G401 (cell line): ENCODE measurements at regions not wholly inside any gene's neighbourhood (a gene's known extent, or its start where the extent isn't known, plus 50 kb on each side); places are given as distances from the start of the nearest gene placed in this dataset.

ENCODE experiments used
- DNase-seq: peaks from one replicate; pipeline ENCODE4 v3.0.0-alpha.2; 2015; ENCODE audit warnings: low spot score
- in situ Hi-C: cut with HindIII; loops from 2 replicates; pipeline ENCODE4 v1.10.0; 2016; ENCODE audit warnings: low sequenced_read_pairs, mixed read lengths

DNA sequence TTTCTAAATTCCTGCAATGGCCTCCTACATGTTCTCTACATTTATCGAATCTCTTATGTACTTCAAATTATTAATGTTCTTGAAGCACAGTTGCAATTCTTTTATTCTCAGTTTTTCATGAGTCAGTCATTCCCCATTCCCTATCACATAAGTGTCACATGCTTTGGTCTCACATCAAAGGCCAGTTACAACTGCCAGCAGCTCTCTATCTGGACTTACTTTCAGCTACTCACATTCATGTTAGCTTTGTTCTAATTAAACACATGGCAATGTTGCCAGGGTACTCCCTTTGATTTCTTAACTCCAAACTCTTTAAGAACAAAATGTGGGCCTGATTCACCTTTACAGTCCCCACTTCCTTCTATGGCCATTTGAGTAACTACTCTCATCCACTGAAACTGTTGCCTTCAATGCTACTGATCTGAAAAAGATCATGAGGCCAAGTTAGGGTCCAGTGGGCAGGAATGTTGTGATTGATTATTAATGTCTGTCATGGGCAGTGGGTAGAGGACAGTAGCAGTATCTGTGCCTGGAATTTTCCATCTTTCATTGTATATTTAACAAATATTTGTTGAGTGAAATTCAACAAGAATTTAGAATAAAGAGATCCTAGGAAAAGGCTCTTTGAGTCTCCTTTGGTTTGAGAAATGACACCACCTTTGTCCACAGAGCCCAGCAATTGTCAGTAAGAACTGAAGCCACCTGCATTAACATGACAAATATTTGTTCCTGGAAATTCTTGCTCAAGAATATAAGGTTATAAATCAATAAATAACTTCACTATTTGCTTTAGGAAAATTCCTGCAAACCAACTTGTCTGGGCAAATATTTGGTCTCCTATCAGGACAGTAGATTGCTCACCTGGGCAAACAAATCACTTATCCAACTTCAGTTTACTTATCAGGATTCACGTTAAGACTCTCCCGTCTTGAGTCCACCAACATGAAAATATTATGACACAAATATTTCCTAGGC lies 153.6 kb upstream of the SAMSN1 start:
- DNase-seq, result no peak
- in situ Hi-C loops, result no loop called here

DNA sequence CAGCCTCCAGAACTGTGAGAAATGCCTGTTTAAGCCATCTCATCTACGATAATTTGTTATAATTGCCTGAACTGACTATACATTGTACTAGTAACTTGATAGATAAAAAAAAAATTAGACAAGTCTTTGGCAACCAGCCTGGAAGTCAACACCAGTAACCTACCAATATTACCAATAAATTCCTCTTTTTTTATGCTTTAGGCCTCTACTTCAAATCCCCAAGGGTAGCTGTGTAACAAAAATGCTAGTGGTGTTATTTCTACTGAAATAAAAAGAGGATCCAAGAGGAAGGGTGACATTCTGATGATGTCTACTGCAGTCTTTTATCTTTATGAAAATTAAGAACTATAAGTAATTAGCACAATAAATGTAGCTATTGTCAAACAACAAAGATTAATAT lies 151.7 kb upstream of the SAMSN1 start:
- in situ Hi-C loops, result no loop called here
- DNase-seq, result no peak

DNA sequence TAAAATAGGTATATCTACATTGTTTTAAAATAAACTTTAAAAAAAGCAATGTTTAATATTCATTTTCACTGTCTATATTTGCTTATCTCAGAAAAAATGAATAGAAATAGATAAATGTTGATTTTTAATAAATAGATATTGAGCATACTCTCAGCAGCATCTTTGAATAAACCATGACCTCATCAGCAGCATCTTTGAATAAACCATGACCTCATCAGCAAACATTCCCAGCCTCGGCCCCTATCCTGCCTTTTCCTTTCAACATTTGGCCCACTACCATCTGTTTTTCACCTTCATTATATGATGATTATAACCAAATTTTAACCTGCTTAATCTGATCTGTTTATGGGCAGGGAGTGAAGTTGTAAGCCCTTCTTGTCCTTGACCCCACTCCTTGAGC lies 148.7 kb upstream of the SAMSN1 start:
- in situ Hi-C loops, result no loop called here
- DNase-seq, result no peak

DNA sequence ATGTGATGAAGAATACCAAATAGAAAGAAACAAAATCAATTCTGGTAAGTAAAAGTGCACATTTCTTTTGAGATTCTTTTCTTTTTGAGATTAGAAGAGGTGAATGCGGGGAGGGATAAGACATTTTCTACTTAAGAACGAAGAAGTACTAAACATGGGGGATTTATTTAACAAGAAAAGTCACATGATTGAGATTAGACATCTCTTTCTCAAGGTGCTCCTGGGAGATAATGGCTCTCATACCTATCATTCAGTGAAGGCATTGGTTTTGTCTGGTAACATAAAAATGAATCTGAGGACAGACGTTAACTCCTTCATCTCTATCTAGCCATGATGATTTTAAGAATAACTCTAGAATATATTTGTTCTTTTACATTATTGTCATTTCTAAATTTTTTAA lies 147.9 kb upstream of the SAMSN1 start:
- no peak for DNase-seq
- in situ Hi-C loops, result no loop called here

DNA sequence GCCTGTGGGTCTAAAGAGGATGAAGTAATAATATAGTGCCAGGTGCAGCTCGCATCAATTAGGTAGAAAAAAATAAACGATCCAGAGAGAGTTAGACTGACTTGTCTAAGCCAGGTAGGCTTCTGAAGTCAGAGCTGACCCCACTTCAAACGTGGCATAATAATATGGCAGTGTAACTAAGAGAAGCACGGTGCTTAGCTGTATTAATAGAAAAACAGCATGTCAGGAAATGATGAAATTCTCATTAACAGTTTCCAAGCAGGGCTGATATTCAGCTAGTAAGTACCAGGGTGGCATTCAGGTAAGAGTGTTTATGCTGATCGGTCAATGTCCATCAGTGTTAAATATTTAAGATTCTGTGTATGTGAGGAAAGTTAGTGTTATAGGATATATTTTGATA lies 145.8 kb upstream of the SAMSN1 start:
- in situ Hi-C loops, result no loop called here
- DNase-seq, result no peak

DNA sequence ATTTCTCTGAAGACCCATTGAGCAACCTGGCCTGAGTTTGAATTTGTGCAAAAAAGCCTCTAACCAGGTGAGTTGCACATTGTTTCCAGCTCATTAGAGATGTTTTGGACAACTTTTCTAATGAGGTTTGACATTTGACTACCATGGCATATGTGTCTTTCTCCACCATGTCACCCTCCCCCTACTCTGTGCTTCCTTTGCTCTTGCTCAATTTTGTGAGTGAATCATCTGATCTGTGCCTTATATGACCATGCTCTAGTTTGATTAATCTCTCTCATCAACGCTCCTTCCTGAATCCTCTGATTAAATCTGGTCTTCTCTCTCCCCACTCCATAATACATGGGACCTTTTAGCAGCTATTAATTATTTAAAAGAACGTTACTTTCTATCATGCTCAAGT lies 144.8 kb upstream of the SAMSN1 start:
- in situ Hi-C loops, result no loop called here

DNA sequence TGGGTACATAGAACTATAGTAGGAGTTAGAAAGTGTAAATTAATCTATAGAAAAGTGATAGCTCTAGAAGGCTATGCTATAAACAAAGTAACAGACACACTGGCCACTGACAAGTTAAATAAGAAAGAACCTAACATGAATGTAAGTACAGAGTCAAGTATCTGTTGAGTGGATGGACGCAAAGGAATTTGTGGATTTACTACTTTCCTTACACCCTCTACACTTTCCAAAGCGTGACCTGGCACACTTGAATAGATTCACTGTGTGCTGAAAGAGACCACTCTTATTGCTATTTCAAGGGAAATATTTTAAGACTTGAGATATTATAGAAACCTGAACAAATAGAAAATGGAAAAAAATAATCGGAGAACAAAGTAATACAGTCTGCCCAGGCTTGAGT lies 142.8 kb upstream of the SAMSN1 start:
- no peak for DNase-seq
- in situ Hi-C loops, result no loop called here

More for the DNA sequence above, 144.8 kb upstream of the SAMSN1 start:
- no peak for DNase-seq

DNA sequence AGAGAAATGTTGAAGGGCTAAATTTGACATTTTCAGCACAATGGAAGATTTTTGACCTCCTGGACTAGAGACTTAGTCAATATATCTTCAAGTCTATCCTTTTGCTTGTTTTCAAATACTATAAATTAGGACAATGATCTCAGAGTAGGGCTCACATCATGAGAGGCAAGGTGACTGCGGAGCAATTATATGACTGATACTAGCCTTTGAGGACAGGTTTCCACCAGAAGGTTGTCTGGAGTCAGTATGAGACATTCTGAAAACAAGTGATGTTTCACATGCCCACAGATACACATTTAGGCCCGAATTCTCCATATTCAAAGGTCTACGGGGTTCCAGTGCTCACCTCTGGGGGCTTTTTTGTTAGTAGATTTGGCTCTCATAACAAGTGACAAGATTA lies 142.3 kb upstream of the SAMSN1 start:
- DNase-seq, result no peak
- in situ Hi-C loops, result no loop called here

DNA sequence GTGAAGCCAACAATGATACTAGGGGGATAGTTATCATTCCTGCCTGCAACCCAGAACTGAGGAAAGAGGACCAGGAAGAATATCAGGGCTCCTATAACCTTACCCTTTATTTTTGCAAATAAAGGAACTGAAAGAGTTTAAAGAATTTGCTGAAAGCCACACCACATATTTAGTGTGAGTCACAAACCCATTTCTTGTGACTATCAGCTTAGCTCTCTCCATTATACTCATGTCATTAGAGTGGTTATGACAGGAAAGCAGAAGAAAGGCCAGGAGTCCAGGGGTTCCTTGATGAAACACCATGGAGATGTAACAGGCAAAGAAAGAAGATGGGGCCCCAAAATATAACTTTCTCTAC lies 141.1 kb upstream of the SAMSN1 start:
- no peak for DNase-seq
- in situ Hi-C loops, result no loop called here

- in situ Hi-C loops, result no loop called here
- DNase-seq, result no peak
These were observed 140.6 kb upstream of the SAMSN1 start for GRCh38 chr21:14686466-14687267.

DNA sequence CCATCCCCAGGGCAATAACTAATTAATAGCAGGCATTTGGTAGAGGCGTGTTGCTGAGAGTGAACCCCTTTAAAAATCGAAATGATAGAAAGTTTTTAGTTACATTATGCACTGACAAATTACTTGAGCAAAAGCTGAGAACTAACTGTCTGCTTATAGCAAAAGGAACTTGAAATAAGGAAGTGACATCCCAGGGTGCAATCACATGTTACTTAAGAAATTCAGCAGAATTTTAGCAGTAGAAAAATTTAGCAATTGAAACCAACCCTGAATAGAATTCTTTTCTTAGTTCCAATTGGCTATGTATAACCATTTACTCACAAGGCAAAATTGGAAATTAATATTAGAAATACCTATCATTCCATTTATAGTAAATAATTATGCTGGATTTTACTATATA lies 139.5 kb upstream of the SAMSN1 start:
- DNase-seq, result no peak
- in situ Hi-C loops, result no loop called here

- in situ Hi-C loops, result no loop called here
These were observed 138.0 kb upstream of the SAMSN1 start for GRCh38 chr21:14684071-14684470.

GRCh38 chr21:14683063-14683462 lies 136.9 kb upstream of the SAMSN1 start:
- DNase-seq, result no peak
- in situ Hi-C loops, result no loop called here

More at GRCh38 chr21:14684071-14684470, 138.0 kb upstream of the SAMSN1 start:
- no peak for DNase-seq

- no peak for DNase-seq
- in situ Hi-C loops, result no loop called here
These were observed 133.0 kb upstream of the SAMSN1 start for GRCh38 chr21:14678973-14679574.

- in situ Hi-C loops, result no loop called here
These were observed 131.6 kb upstream of the SAMSN1 start for GRCh38 chr21:14677639-14678179.

GRCh38 chr21:14677013-14677412 lies 130.9 kb upstream of the SAMSN1 start:
- DNase-seq, result no peak

More at GRCh38 chr21:14677639-14678179, 131.6 kb upstream of the SAMSN1 start:
- no peak for DNase-seq

DNA sequence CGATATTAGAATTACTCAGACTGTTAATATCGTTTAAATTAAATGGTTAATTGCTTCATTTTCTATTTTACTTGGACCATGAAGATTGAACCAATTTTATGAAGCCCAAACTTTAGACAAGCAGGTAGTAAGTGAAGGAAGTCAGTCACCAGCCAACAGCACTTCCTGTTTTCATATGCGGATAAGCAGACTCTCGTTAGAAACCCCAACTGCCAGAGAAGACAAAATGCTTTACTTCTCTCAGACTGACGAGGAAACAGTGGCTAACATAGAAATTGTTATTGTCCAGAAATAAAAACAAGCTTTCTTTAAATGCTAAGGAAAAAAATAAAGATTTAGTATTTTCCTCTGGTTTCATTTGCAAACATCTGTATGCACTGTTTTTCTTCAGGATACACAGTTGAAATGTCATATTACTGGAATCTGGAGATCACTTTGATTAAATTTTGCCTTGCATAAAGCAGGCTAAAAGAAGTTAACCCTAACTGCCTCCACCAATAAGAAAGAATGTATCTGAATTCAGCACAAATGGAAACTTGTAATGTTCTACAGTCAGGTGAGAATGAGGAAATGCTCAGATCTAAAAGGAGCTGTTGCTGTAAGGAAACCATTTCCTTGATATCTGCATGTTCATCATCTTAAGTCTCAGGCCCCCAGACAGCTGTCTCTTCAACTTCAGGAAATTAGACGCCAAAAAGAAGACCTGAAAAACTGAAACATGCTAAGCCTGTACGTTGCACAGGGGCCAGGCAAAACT lies 129.8 kb upstream of the SAMSN1 start:
- no peak for DNase-seq
- in situ Hi-C loops, result no loop called here

More at GRCh38 chr21:14677013-14677412, 130.9 kb upstream of the SAMSN1 start:
- in situ Hi-C loops, result no loop called here

- in situ Hi-C loops, result no loop called here
- no peak for DNase-seq
These were observed 127.5 kb upstream of the SAMSN1 start for GRCh38 chr21:14673649-14674048.

DNA sequence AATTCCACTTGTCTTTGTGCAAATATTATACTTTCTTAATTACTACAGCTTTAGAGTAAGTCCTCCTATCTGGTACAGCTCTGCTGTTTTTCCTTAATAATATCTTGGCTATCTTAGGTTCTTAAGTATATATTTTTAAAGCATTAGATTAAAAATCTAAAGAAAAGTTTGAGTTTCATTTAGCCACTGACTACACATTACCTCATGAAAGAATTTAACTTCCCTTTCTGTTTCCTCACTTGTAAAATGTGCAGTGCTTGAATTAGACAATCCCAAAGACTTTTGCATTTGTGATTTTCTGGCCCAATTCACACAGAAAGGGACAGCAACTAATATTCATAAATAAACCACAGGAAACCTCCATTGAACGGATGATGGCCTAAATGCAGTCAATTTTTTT lies 126.4 kb upstream of the SAMSN1 start:
- no peak for DNase-seq
- in situ Hi-C loops, result no loop called here
